Ishikawa (cell line): ENCODE measurements at regions not wholly inside any gene's neighbourhood (a gene's known extent, or its start where the extent isn't known, plus 50 kb on each side); places are given as distances from the start of the nearest gene placed in this dataset.

Experiments
- CREB1 ChIP-seq: IDR thresholded peaks from 2 replicates; pipeline ENCODE4 v1.6.1; 2012; ENCODE audit warnings: low read depth
- EP300 ChIP-seq: IDR thresholded peaks from 2 replicates; pipeline ENCODE4 v1.6.1; 2012; ENCODE audit warnings: borderline replicate concordance
- FOXM1 ChIP-seq: IDR thresholded peaks from 2 replicates; pipeline ENCODE4 v1.6.1; 2012; ENCODE audit warnings: low read depth, borderline replicate concordance
- MAX ChIP-seq: IDR thresholded peaks from 2 replicates; pipeline ENCODE4 v1.6.1; 2012
- NFIC ChIP-seq: IDR thresholded peaks from 2 replicates; pipeline ENCODE4 v1.6.1; 2012
- RAD21 ChIP-seq: IDR thresholded peaks from 2 replicates; pipeline ENCODE4 v1.6.1; 2012; ENCODE audit warnings: low read depth
- REST ChIP-seq: IDR thresholded peaks from 2 replicates; pipeline ENCODE4 v1.6.1; 2012; ENCODE audit warnings: low read depth, mild to moderate bottlenecking
- TAF1 ChIP-seq: IDR thresholded peaks from 2 replicates; pipeline ENCODE4 v1.6.1; 2012; ENCODE audit warnings: low read depth, mild to moderate bottlenecking
- TCF12 ChIP-seq: IDR thresholded peaks from 2 replicates; pipeline ENCODE4 v1.6.1; 2012; ENCODE audit warnings: low read depth
- YY1 ChIP-seq: IDR thresholded peaks from 2 replicates; pipeline ENCODE4 v1.6.1; 2012; ENCODE audit warnings: low read depth

- TF ChIP-seq RAD21 (no peak), REST (no peak), EP300 (no peak), TCF12 (no peak), TAF1 (no peak), YY1 (no peak), FOXM1 (no peak), CREB1 (no peak), NFIC (no peak), MAX (no peak)
Measured at GRCh38 chr1:195019385-195019784, 1588.9 kb downstream of the KCNT2 start.
